ENCODE measurements at regions not wholly inside any gene's neighbourhood (a gene's known extent, or its start where the extent isn't known, plus 50 kb on each side); places are given as distances from the start of the nearest gene placed in this dataset.

DNA sequence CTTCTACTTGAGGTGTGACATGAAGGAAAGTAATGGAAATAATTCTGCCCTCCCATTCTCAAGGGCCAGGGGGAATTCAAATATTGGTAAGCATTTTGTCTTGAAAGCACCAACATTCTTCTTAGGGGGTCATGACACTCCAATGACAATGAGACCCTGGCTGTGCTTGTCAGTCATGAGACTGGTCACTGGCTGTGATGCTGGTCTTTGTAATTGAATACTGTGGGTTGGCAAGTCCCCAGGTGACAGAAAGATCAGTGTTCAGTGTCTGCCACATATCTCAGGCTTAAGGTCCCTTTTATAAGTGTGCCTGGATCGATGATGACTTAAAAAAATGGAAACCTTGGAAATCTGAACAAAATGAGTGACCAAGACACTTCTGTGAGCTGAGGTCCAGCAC, 151.4 kb downstream of the SNRPN start:
- no peaks in the 10 kb centered on the region for H3K27me3 ChIP-seq
- no peak for TF ChIP-seq EP300 (IDR thresholded peaks at IDR 0.05)
- TF ChIP-seq POLR2A (IDR thresholded peaks at IDR 0.05) = no peak
- TF ChIP-seq, protein P1, sequence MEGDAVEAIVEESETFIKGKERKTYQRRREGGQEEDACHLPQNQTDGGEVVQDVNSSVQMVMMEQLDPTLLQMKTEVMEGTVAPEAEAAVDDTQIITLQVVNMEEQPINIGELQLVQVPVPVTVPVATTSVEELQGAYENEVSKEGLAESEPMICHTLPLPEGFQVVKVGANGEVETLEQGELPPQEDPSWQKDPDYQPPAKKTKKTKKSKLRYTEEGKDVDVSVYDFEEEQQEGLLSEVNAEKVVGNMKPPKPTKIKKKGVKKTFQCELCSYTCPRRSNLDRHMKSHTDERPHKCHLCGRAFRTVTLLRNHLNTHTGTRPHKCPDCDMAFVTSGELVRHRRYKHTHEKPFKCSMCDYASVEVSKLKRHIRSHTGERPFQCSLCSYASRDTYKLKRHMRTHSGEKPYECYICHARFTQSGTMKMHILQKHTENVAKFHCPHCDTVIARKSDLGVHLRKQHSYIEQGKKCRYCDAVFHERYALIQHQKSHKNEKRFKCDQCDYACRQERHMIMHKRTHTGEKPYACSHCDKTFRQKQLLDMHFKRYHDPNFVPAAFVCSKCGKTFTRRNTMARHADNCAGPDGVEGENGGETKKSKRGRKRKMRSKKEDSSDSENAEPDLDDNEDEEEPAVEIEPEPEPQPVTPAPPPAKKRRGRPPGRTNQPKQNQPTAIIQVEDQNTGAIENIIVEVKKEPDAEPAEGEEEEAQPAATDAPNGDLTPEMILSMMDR (IDR thresholded peaks at IDR 0.05) = no peak
- H3K36me3 ChIP-seq = peaks cover 0 to 100% (median 18%) of the 10 kb centered on the region in 3 donors
- no peak overlapping the region for H3K27ac ChIP-seq
- H3K4me3 ChIP-seq = no peak overlapping the region
- DNase-seq (ENCODE audit: low spot score in 2 of 2) = no peak
- H3K4me1 ChIP-seq = no peaks in the 10 kb centered on the region
- WGBS, 2 donors = 69 to 73% methylated on average over 1 of the region's 1 CpG
- H3K9me3 ChIP-seq = peaks cover 0 to 95% (median 25%) of the 10 kb centered on the region in 4 donors

DNA sequence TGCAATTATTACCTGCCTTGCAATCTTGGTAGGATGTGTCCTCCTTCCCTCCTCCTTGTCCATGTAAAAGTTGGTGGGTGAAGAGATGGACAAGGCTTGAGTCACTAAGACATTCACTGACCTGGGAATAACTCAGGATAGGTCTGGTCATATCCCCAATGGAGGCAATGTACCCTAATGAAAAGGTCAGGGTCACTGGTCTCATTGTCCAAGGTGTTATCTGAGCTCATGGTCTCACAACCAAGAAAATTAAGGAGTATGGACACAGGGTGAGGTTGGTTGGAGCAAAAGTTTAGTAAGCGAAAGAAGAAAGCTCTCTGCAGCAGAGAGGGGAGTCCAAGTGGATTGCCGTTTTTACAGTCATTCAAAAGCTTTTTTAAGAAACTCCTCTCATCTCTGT, 179.0 kb downstream of the SNRPN start:
- H3K9me3 ChIP-seq = peaks cover 0 to 77% (median 9%) of the 10 kb centered on the region in 4 donors
- no peak for DNase-seq (ENCODE audit: low spot score in 2 of 2)
- WGBS, 2 donors = 67 to 71% methylated on average over 2 of the region's 2 CpGs
- H3K4me1 ChIP-seq = no peaks in the 10 kb centered on the region
- no peak overlapping the region for H3K27ac ChIP-seq
- no peaks in the 10 kb centered on the region for H3K27me3 ChIP-seq
- TF ChIP-seq, protein P1 (IDR thresholded peaks at IDR 0.05) = no peak
- no peak for TF ChIP-seq POLR2A (IDR thresholded peaks at IDR 0.05)
- TF ChIP-seq EP300 (IDR thresholded peaks at IDR 0.05) = no peak
- peaks cover 0 to 17% (median 0%) of the 10 kb centered on the region in 3 donors for H3K36me3 ChIP-seq
- H3K4me3 ChIP-seq = no peak overlapping the region

DNA sequence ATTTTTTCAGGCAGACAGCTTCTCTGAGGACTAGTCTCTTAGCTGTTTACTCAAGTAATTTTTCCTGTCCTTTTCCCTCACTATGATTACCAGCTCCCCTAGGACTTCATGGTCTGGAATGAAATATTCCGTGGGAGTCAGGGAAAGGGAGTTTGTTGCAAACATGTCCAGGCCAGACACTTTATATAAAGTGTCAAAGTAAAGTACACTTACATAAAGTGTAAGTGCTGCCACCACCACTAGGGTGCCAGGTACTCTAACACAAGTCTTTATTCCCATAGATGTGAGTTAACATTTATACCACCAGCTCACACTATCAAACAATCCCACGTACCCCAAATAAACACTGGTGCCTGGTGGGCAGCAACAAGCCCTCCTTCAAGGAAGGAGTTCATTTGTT, 179.8 kb downstream of the SNRPN start:
- no peaks in the 10 kb centered on the region for H3K27me3 ChIP-seq
- 41 to 62% methylated on average over 2 of the region's 2 CpGs for WGBS, 2 donors
- peaks cover 0 to 76% (median 9%) of the 10 kb centered on the region in 4 donors for H3K9me3 ChIP-seq
- no peak overlapping the region for H3K4me3 ChIP-seq
- no peaks in the 10 kb centered on the region for H3K4me1 ChIP-seq
- DNase-seq (ENCODE audit: low spot score in 2 of 2) = no peak
- TF ChIP-seq, protein P1 (IDR thresholded peaks at IDR 0.05) = no peak
- TF ChIP-seq EP300 (IDR thresholded peaks at IDR 0.05) = no peak
- no peak for TF ChIP-seq POLR2A (IDR thresholded peaks at IDR 0.05)
- no peak overlapping the region for H3K27ac ChIP-seq
- peaks cover 0 to 14% (median 0%) of the 10 kb centered on the region in 3 donors for H3K36me3 ChIP-seq

DNA sequence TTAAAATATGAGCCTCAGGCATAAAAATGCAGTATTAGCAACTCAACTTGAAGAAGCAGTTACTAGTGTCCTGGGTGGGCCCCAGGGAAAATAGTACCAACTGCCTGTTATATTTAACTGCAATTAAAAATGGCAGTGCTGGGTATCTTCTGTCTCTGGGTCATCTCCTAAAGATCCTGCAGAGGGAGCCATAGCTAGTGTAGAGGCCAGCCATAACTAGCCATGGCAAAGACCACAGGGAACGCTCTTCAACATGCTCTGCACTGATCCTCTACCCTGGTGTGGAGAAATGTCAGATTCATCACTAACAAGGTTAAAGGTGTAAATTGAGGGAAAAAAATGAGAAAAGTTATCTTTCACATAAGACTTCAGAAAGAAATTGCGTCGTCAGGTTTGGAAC, 181.3 kb downstream of the SNRPN start:
- no peak for DNase-seq (ENCODE audit: low spot score in 2 of 2)
- H3K27me3 ChIP-seq = no peaks in the 10 kb centered on the region
- H3K9me3 ChIP-seq = peaks cover 0 to 74% (median 5%) of the 10 kb centered on the region in 4 donors
- no peak overlapping the region for H3K4me3 ChIP-seq
- H3K36me3 ChIP-seq = peaks cover 0 to 14% (median 0%) of the 10 kb centered on the region in 3 donors
- H3K4me1 ChIP-seq = no peaks in the 10 kb centered on the region
- no peak for TF ChIP-seq POLR2A (IDR thresholded peaks at IDR 0.05)
- no peak for TF ChIP-seq EP300 (IDR thresholded peaks at IDR 0.05)
- TF ChIP-seq, protein P1 (IDR thresholded peaks at IDR 0.05) = no peak
- WGBS, 2 donors = 76 to 80% methylated on average over 3 of the region's 3 CpGs
- no peak overlapping the region for H3K27ac ChIP-seq

DNA sequence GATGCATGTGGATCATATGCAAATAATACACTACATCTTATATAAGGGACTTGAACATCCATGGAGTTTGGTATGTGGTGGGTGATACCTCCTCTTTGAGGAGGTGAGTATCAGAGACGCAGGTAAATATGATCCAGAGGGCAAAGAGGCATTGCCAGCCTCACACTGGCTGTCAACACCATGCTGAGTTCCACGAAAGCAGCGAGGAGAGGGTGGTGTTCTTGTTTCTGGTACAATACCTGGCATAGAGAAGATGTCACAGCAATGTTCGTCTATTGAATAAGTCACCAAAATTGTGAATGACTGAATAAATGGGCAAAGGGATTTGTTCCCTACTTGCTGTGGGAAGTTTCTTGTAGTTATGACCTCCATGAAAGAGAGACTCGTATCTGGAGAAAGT, 182.2 kb downstream of the SNRPN start:
- peaks cover 0 to 73% (median 4%) of the 10 kb centered on the region in 4 donors for H3K9me3 ChIP-seq
- no peak for DNase-seq (ENCODE audit: low spot score in 2 of 2)
- no peaks in the 10 kb centered on the region for H3K4me1 ChIP-seq
- no peaks in the 10 kb centered on the region for H3K27me3 ChIP-seq
- WGBS, 2 donors = 71 to 79% methylated on average over 5 of the region's 5 CpGs
- H3K4me3 ChIP-seq = no peak overlapping the region
- TF ChIP-seq, protein P1 (IDR thresholded peaks at IDR 0.05) = no peak
- no peak for TF ChIP-seq EP300 (IDR thresholded peaks at IDR 0.05)
- no peak for TF ChIP-seq POLR2A (IDR thresholded peaks at IDR 0.05)
- H3K36me3 ChIP-seq = peaks cover 0 to 14% (median 0%) of the 10 kb centered on the region in 3 donors
- H3K27ac ChIP-seq = no peak overlapping the region

Data from tibial nerve (tissue), 4 donors.